ENCODE measurements at regions not wholly inside any gene's neighbourhood (a gene's known extent, or its start where the extent isn't known, plus 50 kb on each side); places are given as distances from the start of the nearest gene placed in this dataset.

DNA sequence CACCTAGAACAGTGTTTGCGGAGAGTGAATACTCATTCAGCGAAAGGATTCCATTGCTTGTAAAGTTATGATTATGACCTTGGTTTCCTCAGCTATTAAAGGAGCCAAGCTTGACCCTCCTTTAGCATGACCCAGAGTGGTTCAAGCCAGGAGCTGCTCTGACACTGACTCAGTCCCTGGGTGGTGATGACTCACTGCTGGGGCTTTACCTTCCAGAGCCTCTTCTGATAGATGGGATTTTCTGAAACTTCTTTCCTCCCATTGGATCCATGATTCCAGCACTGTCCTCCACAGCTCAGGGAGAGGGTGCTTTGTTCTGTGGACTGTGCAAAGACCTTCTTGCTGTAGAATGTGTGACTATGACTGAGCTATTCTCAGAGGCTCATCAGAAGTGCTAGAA is 77.4 kb downstream of the S1PR1 start:
- Histone ChIP-seq H3K4me3 (no peak overlapping the region), H3K36me3 (no peaks in the 10 kb centered on the region), H3K9me3 (no peaks in the 10 kb centered on the region), H3K4me1 (peaks cover 0 to 7% (median 6%) of the 10 kb centered on the region in 3 donors), H3K27me3 (peaks cover 29% of the 10 kb centered on the region), H3K27ac (no peak overlapping the region)
- no peak for TF ChIP-seq EP300 (IDR thresholded peaks at IDR 0.05)
- no peak for TF ChIP-seq POLR2AphosphoS5 (IDR thresholded peaks at IDR 0.05)
- TF ChIP-seq, protein P1, sequence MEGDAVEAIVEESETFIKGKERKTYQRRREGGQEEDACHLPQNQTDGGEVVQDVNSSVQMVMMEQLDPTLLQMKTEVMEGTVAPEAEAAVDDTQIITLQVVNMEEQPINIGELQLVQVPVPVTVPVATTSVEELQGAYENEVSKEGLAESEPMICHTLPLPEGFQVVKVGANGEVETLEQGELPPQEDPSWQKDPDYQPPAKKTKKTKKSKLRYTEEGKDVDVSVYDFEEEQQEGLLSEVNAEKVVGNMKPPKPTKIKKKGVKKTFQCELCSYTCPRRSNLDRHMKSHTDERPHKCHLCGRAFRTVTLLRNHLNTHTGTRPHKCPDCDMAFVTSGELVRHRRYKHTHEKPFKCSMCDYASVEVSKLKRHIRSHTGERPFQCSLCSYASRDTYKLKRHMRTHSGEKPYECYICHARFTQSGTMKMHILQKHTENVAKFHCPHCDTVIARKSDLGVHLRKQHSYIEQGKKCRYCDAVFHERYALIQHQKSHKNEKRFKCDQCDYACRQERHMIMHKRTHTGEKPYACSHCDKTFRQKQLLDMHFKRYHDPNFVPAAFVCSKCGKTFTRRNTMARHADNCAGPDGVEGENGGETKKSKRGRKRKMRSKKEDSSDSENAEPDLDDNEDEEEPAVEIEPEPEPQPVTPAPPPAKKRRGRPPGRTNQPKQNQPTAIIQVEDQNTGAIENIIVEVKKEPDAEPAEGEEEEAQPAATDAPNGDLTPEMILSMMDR (IDR thresholded peaks at IDR 0.05): no peak
- no peak for TF ChIP-seq POLR2A (IDR thresholded peaks at IDR 0.05)
- ATAC-seq: no peak
- 94 to 100% methylated on average over 1 to 2 of the region's 2 CpGs for WGBS, 2 donors (ENCODE audit: low coverage in 1 of 2)

DNA sequence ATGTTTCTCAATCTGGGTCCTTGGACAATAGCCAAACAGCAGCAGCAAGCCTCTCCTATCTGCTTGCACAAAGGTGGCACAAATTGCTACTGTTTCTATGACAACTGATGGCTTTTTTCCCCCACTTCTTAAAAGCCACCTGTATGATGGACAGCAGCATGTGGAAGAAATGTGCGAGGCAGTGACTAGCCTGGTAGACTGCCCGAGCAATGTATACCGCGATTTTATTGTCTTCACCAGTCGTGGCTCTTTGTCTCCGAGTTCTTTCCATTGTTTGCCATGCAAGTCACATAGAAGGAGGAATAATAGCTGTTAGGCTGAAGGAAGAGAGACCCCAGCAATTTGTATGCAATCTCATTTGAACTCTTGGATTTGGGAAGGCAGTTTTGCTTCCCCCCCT is 79.4 kb downstream of the S1PR1 start:
- no peaks in the 10 kb centered on the region for H3K4me1 ChIP-seq
- no peaks in the 10 kb centered on the region for H3K36me3 ChIP-seq
- WGBS, 2 donors (ENCODE audit: low coverage in 1 of 2): 81% methylated on average over 6 of the region's 6 CpGs; no CpG with 5 or more reads in 1 of the 2 donors
- H3K4me3 ChIP-seq: no peak overlapping the region
- ATAC-seq: no peak
- no peak for TF ChIP-seq EP300 (IDR thresholded peaks at IDR 0.05)
- no peak for TF ChIP-seq POLR2A (IDR thresholded peaks at IDR 0.05)
- TF ChIP-seq, protein P1 (IDR thresholded peaks at IDR 0.05): no peak
- TF ChIP-seq POLR2AphosphoS5 (IDR thresholded peaks at IDR 0.05): no peak
- H3K9me3 ChIP-seq: no peaks in the 10 kb centered on the region
- H3K27me3 ChIP-seq: peaks cover 16% of the 10 kb centered on the region
- H3K27ac ChIP-seq: no peak overlapping the region

DNA sequence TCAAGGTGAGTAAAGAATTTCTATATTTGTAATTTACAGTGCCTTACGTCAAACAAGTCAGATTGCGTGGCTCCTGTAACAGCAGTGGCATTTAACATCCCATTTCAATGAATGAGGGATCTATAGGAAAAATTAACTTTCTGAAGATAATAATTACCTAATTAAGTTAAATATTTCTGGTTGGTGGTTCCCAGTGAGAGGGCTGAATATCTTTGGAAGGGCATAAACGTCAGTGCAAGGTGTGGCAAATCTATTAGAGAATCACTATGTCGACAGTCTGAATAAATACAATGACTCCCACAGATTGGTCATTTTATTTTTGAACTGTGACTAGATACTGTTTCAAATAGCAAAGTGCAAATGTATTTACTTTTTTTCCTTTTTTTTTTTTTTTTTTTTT is 80.0 kb downstream of the S1PR1 start:
- Histone ChIP-seq H3K27ac (no peak overlapping the region), H3K4me1 (no peaks in the 10 kb centered on the region), H3K27me3 (peaks cover 14% of the 10 kb centered on the region), H3K4me3 (no peak overlapping the region), H3K9me3 (no peaks in the 10 kb centered on the region), H3K36me3 (no peaks in the 10 kb centered on the region)
- 71 to 88% methylated on average over 4 of the region's 4 CpGs for WGBS, 2 donors (ENCODE audit: low coverage in 1 of 2)
- no peak for ATAC-seq
- no peak for TF ChIP-seq POLR2A (IDR thresholded peaks at IDR 0.05)
- TF ChIP-seq, protein P1 (IDR thresholded peaks at IDR 0.05): no peak
- no peak for TF ChIP-seq POLR2AphosphoS5 (IDR thresholded peaks at IDR 0.05)
- TF ChIP-seq EP300 (IDR thresholded peaks at IDR 0.05): no peak

DNA sequence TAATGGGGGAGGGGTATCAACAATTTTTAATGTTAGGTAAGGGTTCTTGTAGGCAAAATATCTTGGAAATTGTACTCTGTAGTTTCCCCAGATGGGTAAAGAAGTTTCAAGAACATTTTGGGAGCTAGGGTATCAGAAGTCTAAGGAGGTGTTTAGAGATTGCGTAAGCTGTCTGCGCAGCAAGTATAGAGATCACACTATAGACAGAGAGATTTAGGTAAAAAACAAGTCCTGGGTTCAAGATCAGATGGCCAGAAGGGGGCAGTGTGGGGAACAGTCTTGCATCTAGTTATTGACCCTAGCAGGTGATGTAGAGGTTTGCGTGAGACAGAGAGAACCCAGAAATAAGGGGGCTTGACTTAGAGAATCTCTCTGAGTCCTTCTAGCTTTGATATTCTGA is 80.8 kb downstream of the S1PR1 start:
- Histone ChIP-seq H3K4me1 (no peaks in the 10 kb centered on the region), H3K27me3 (peaks cover 11% of the 10 kb centered on the region), H3K4me3 (no peak overlapping the region), H3K27ac (no peak overlapping the region), H3K9me3 (no peaks in the 10 kb centered on the region), H3K36me3 (no peaks in the 10 kb centered on the region)
- TF ChIP-seq EP300 (IDR thresholded peaks at IDR 0.05) (no peak), POLR2A (IDR thresholded peaks at IDR 0.05) (no peak), POLR2AphosphoS5 (IDR thresholded peaks at IDR 0.05) (no peak)
- TF ChIP-seq, protein P1 (IDR thresholded peaks at IDR 0.05): no peak
- no peak for ATAC-seq
- WGBS, 2 donors (ENCODE audit: low coverage in 1 of 2): 83 to 100% methylated on average over 2 to 3 of the region's 3 CpGs

DNA sequence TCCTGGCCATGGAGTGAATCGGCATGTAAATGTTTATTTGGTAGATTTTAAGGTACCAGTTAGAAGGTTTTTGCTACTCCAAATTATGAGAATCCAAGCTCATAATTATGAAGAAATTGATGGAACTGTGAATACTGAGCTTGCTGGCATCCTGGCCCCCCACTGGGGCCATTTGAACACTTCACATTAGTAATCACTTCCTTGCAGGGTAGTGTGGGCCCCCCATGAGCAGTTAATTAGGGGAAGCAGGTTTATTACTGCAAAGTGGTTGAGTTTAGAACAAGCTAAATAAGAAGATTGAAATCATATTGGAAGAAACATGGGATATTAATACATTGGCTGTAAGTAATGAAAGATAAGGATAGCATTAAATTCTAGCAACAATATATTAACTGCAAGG is 86.7 kb downstream of the S1PR1 start:
- no peak overlapping the region for H3K4me3 ChIP-seq
- peaks cover 8% of the 10 kb centered on the region for H3K27me3 ChIP-seq
- H3K36me3 ChIP-seq: no peaks in the 10 kb centered on the region
- TF ChIP-seq, protein P1 (IDR thresholded peaks at IDR 0.05): no peak
- TF ChIP-seq EP300 (IDR thresholded peaks at IDR 0.05): no peak
- TF ChIP-seq POLR2AphosphoS5 (IDR thresholded peaks at IDR 0.05): no peak
- no peak for TF ChIP-seq POLR2A (IDR thresholded peaks at IDR 0.05)
- H3K4me1 ChIP-seq: no peaks in the 10 kb centered on the region
- ATAC-seq: no peak
- H3K27ac ChIP-seq: no peak overlapping the region
- WGBS, 2 donors (ENCODE audit: low coverage in 1 of 2): 83 to 100% methylated on average over 1 of the region's 1 CpG
- H3K9me3 ChIP-seq: no peaks in the 10 kb centered on the region

All from gastroesophageal sphincter (tissue), 4 donors.